Glutamatergic neuron (in vitro differentiated cells): ENCODE measurements at regions not wholly inside any gene's neighbourhood (a gene's known extent, or its start where the extent isn't known, plus 50 kb on each side); places are given as distances from the start of the nearest gene placed in this dataset.

ENCODE experiments used
- DNase-seq: peaks from one replicate; pipeline ENCODE4 v3.0.0; 2022
- H3K27ac Mint-ChIP-seq: one replicate; pipeline ENCODE4 v1.8.0; 2020; ENCODE audit warnings: mild to moderate bottlenecking, mixed read lengths, inconsistent platforms; ENCODE audit not compliant: unreplicated experiment
- H3K27me3 Mint-ChIP-seq: one replicate; pipeline ENCODE4 v1.8.0; 2020; ENCODE audit warnings: mild to moderate bottlenecking, moderate library complexity, mixed read lengths, inconsistent platforms; ENCODE audit not compliant: unreplicated experiment
- H3K36me3 Mint-ChIP-seq: one replicate; pipeline ENCODE4 v1.8.0; 2020; ENCODE audit warnings: mild to moderate bottlenecking, mixed read lengths, inconsistent platforms; ENCODE audit not compliant: unreplicated experiment
- H3K4me1 Mint-ChIP-seq: one replicate; pipeline ENCODE4 v1.8.0; 2020; ENCODE audit warnings: mild to moderate bottlenecking, low read depth, mixed read lengths, inconsistent platforms; ENCODE audit not compliant: unreplicated experiment
- H3K4me3 Mint-ChIP-seq: one replicate; pipeline ENCODE4 v1.8.0; 2020; ENCODE audit warnings: mild to moderate bottlenecking, mixed read lengths, inconsistent platforms; ENCODE audit not compliant: unreplicated experiment
- H3K9me3 Mint-ChIP-seq: one replicate; pipeline ENCODE4 v1.8.0; 2020; ENCODE audit warnings: mild to moderate bottlenecking, moderate library complexity, mixed read lengths, inconsistent platforms; ENCODE audit not compliant: unreplicated experiment
- TF ChIP-seq, protein P1 (sequence below): fragments of 200-600 bp; sonication (generic); IDR thresholded peaks from one replicate; pipeline ENCODE4 v1.5.0; 2021; ENCODE audit not compliant: partially characterized antibody, unreplicated experiment

DNA sequence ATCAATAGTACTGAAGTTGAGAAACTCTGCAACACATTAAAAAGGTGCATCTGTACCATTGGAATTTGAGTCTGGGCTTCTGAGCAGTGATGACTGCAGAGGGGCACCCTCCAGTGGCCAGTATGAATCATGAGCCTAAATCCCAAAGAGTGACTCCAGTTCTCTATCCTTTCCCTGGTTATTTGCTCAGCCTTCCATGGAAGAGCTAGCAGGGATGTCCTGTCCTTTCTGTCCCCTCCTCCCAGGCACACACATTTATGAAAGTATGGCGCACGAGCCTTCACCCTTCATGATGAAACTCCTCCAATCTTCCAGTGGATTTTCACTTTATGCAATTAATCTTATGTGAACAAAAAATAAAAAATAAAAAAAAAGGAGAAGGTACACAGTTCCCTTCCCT lies 81.0 kb downstream of the ESM1 start:
- Mint-ChIP-seq H3K4me1 (peaks cover 22% of the 10 kb centered on the region), H3K27me3 (no peaks in the 10 kb centered on the region), H3K36me3 (no peaks in the 10 kb centered on the region), H3K9me3 (no peaks in the 10 kb centered on the region), H3K27ac (no peak overlapping the region), H3K4me3 (no peak overlapping the region)
- TF ChIP-seq, protein P1, sequence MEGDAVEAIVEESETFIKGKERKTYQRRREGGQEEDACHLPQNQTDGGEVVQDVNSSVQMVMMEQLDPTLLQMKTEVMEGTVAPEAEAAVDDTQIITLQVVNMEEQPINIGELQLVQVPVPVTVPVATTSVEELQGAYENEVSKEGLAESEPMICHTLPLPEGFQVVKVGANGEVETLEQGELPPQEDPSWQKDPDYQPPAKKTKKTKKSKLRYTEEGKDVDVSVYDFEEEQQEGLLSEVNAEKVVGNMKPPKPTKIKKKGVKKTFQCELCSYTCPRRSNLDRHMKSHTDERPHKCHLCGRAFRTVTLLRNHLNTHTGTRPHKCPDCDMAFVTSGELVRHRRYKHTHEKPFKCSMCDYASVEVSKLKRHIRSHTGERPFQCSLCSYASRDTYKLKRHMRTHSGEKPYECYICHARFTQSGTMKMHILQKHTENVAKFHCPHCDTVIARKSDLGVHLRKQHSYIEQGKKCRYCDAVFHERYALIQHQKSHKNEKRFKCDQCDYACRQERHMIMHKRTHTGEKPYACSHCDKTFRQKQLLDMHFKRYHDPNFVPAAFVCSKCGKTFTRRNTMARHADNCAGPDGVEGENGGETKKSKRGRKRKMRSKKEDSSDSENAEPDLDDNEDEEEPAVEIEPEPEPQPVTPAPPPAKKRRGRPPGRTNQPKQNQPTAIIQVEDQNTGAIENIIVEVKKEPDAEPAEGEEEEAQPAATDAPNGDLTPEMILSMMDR, result peak; percentile 46
- no peak for DNase-seq

DNA sequence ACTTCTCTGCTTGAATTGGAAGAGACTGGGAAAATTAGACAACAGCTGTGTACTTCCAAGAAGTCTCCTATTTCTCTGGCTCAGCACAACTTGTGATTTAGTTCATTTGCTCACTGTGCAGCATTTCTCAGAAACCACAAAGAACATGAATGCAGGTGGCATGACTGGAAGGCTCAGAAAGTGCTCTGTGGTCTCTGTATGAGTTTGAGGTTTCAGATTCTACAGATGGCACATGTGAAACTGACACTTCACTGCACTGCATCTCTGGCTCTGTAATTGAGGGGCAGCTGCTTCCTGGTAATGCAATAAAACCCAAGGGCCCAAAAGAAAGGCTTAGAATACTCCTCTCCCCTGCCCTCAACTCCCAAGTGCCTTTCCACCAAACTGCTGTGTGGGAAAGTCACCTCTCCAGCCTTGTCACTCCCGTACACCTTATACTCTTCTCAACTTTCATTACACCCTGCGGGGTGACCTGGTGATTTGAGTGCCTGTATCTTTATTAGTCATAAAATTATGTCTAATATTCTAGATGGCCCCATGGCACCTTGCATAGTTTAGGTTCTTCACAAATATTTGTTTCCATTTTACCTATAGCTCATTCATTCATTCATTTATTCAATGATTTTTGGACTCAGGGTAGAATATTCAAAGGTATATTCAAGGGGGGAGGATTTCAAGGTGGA lies 82.5 kb downstream of the ESM1 start:
- H3K27me3 Mint-ChIP-seq, result no peaks in the 10 kb centered on the region
- peaks cover 22% of the 10 kb centered on the region for H3K4me1 Mint-ChIP-seq
- no peaks in the 10 kb centered on the region for H3K36me3 Mint-ChIP-seq
- TF ChIP-seq, protein P1, result no peak
- peak overlapping the region; percentile 54 for H3K27ac Mint-ChIP-seq
- no peaks in the 10 kb centered on the region for H3K9me3 Mint-ChIP-seq
- peak overlapping the region; percentile 14 for H3K4me3 Mint-ChIP-seq
- no peak for DNase-seq

DNA sequence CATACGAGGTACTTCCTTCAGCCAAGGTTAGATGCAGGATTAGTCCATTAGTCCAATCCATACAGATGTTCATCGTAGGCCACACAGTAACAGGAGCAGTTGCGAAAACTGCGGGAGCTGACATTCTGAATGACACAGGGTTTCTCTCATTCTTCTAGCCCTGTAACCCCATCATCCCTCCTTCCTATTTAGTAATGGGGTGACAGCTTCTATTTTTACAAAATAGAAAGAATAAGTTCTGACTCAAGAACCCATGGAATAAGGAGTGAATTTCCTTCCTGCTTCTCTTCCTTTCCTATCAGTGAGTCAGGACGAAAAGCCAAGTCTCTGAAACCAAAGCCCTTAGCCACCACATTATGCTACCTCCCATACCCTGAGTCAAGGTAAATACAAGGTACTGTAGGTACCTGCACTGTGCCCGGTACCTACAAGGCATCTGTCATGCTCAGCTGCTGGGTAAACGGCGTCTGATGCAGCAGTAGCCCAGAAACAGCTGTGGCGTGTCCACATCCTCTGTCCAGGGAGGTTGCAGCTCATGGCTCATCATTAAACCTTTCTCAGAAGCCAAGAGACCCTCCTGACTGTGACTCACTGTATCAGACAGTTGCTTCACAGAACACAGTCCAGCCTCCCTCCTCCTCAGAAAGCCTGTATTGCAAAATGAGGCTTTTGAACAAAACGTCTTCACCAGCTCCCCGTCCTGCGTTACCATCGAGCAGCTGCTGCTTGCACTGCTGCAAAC lies 84.2 kb downstream of the ESM1 start:
- no peak overlapping the region for H3K27ac Mint-ChIP-seq
- no peaks in the 10 kb centered on the region for H3K9me3 Mint-ChIP-seq
- no peak for DNase-seq
- H3K27me3 Mint-ChIP-seq, result no peaks in the 10 kb centered on the region
- TF ChIP-seq, protein P1, result no peak
- peaks cover 22% of the 10 kb centered on the region for H3K4me1 Mint-ChIP-seq
- H3K36me3 Mint-ChIP-seq, result no peaks in the 10 kb centered on the region
- no peak overlapping the region for H3K4me3 Mint-ChIP-seq

DNA sequence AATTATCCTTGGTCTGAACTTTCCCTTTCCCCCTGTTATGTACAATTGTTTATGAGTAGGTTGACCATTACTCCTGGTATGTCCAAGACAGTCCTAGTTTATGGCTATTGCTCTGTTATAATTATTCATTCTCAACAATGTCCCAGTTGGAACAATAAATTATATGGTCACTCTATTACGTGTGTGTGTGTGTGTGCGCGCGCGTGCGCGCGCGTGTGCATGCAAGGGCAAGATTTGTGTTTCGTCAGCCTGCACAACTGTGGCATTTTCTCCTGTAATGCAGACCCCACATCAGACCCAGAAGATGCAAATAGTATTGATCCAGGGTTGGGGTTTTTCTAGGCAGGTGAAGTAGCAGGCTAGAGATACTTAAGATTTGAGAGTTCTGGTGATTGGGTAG lies 88.4 kb downstream of the ESM1 start:
- no peaks in the 10 kb centered on the region for H3K36me3 Mint-ChIP-seq
- H3K4me3 Mint-ChIP-seq, result no peak overlapping the region
- H3K27ac Mint-ChIP-seq, result no peak overlapping the region
- peaks cover 6% of the 10 kb centered on the region for H3K4me1 Mint-ChIP-seq
- peaks cover 5% of the 10 kb centered on the region for H3K9me3 Mint-ChIP-seq
- no peaks in the 10 kb centered on the region for H3K27me3 Mint-ChIP-seq
- TF ChIP-seq, protein P1, result no peak
- no peak for DNase-seq

DNA sequence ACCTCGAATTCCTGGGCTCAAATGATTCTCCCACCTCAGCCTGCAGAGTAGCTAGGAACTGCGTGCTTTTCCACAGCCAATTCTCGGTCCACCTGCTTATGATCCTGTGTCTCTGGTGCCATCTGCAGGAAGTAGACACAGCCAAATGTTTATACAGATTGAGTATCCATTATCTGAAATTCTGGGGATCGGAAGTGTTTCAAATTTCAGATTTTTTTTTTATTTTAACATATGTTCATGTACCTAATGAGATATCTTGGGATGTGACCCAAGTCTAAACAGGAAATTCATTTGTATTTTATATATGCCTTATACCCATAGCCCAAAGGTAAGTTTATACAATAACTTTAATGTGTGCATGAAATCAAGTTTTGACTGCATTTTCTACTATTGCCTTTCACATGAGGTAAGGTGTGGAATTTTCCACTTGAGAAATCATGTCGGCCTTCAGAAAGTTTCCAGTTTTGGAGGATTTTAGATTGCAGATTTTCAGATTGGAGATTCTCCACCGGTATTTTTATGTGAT lies 89.5 kb downstream of the ESM1 start:
- Mint-ChIP-seq H3K36me3 (no peaks in the 10 kb centered on the region), H3K4me3 (no peak overlapping the region), H3K27me3 (no peaks in the 10 kb centered on the region), H3K9me3 (peaks cover 5% of the 10 kb centered on the region), H3K27ac (no peak overlapping the region), H3K4me1 (peaks cover 1% of the 10 kb centered on the region)
- TF ChIP-seq, protein P1, result peak; percentile 30
- DNase-seq, result peak; percentile 30
